Parathyroid adenoma (tissue), 2 donors: ENCODE measurements at regions not wholly inside any gene's neighbourhood (a gene's known extent, or its start where the extent isn't known, plus 50 kb on each side); places are given as distances from the start of the nearest gene placed in this dataset.

Source experiments
- H2AFZ ChIP-seq: fragments of 300-600 bp; sonication (generic); one replicate; pipeline ENCODE4 v1.7.0; 2017; ENCODE audit warnings: antibody characterized with exemption, mild to moderate bottlenecking
- H3K27ac ChIP-seq: fragments of 300-600 bp; sonication (generic); one replicate; pipeline ENCODE4 v1.7.0; 2017
- H3K27me3 ChIP-seq: fragments of 300-600 bp; sonication (generic); one replicate; pipeline ENCODE4 v1.7.0; 2017; ENCODE audit warnings: low read length; ENCODE audit not compliant: control insufficient read depth, insufficient read depth
- H3K36me3 ChIP-seq: fragments of 300-600 bp; sonication (generic); one replicate; pipeline ENCODE4 v1.7.0; 2017; ENCODE audit warnings: low read length; ENCODE audit not compliant: control insufficient read depth, insufficient read depth
- H3K4me1 ChIP-seq: fragments of 300-600 bp; sonication (generic); one replicate; pipeline ENCODE4 v1.7.0; 2017; ENCODE audit warnings: control low read depth
- H3K4me2 ChIP-seq: fragments of 300-600 bp; sonication (generic); one replicate; pipeline ENCODE4 v1.7.0; 2017; ENCODE audit warnings: low read length
- H3K4me3 ChIP-seq: fragments of 300-600 bp; sonication (generic); one replicate; pipeline ENCODE4 v1.7.0; 2017; ENCODE audit warnings: low read depth, low read length
- H3K79me2 ChIP-seq: fragments of 300-600 bp; sonication (generic); one replicate; pipeline ENCODE4 v1.7.0; 2017; ENCODE audit warnings: control low read depth
- H3K9ac ChIP-seq: fragments of 300-600 bp; sonication (generic); one replicate; pipeline ENCODE4 v1.7.0; 2017; ENCODE audit warnings: mild to moderate bottlenecking
- H3K9me3 ChIP-seq: fragments of 300-600 bp; sonication (generic); one replicate; pipeline ENCODE4 v1.7.0; 2017; ENCODE audit warnings: low read length; ENCODE audit not compliant: control insufficient read depth
- TF ChIP-seq, protein P1 (sequence below): fragments of 300-600 bp; sonication (generic); IDR thresholded peaks from one replicate; pipeline ENCODE4 v1.7.0; 2017; ENCODE audit warnings: antibody characterized with exemption, mild to moderate bottlenecking
- donor health status: primary hyperparathyroidism.

DNA sequence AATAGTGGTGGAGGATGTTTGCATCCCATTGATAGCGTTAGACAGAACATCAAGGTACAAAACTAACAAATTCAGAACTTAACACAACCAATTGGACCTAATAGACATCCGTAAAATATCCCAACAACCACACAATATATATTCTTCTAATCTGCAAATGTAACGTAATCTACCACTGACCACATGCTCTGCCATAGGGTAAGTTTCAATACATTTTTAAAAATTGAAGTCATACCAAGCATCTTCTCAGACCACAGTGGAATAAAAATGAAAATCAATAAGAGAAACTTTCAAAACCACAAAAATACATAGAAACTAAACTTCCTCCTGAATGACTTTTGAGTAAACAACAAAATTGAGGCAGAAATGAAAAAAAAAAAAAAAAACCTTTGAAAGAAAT, 1087.5 kb downstream of the KCNT2 start:
- Histone ChIP-seq H3K36me3 (no peaks in the 10 kb centered on the region), H3K9ac (no peak overlapping the region), H3K9me3 (no peaks in the 10 kb centered on the region), H3K27me3 (no peaks in the 10 kb centered on the region), H3K4me2 (no peak overlapping the region), H3K4me3 (no peak overlapping the region), H3K79me2 (no peaks in the 10 kb centered on the region), H2AFZ (no peak overlapping the region), H3K4me1 (no peaks in the 10 kb centered on the region), H3K27ac (no peak overlapping the region)
- TF ChIP-seq, protein P1, sequence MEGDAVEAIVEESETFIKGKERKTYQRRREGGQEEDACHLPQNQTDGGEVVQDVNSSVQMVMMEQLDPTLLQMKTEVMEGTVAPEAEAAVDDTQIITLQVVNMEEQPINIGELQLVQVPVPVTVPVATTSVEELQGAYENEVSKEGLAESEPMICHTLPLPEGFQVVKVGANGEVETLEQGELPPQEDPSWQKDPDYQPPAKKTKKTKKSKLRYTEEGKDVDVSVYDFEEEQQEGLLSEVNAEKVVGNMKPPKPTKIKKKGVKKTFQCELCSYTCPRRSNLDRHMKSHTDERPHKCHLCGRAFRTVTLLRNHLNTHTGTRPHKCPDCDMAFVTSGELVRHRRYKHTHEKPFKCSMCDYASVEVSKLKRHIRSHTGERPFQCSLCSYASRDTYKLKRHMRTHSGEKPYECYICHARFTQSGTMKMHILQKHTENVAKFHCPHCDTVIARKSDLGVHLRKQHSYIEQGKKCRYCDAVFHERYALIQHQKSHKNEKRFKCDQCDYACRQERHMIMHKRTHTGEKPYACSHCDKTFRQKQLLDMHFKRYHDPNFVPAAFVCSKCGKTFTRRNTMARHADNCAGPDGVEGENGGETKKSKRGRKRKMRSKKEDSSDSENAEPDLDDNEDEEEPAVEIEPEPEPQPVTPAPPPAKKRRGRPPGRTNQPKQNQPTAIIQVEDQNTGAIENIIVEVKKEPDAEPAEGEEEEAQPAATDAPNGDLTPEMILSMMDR = no peak

DNA sequence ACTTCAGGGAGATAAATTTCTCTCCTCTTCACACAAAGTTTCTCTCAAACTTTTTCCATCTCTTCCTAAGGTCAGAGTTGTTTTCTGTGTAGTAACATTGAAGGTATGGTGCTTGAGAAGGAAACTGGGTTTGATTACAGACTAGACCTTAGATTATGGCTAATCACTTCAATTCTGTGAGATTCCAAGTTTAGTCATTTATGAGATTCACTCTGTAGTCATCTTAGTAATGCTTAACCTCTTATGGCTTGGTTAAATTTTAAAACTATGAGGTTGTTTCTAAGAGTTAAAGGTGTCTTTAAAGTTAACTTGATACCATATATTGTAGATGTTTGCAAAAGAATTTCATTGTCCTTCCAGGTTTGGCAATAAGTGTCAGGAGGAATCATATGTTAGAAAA, 1092.2 kb downstream of the KCNT2 start:
- no peaks in the 10 kb centered on the region for H3K9me3 ChIP-seq
- H3K27ac ChIP-seq = no peak overlapping the region
- no peaks in the 10 kb centered on the region for H3K27me3 ChIP-seq
- H3K36me3 ChIP-seq = no peaks in the 10 kb centered on the region
- TF ChIP-seq, protein P1 = no peak
- H3K79me2 ChIP-seq = no peaks in the 10 kb centered on the region
- no peaks in the 10 kb centered on the region for H3K4me1 ChIP-seq
- H3K4me3 ChIP-seq = no peak overlapping the region
- H2AFZ ChIP-seq = no peak overlapping the region
- no peak overlapping the region for H3K9ac ChIP-seq
- no peak overlapping the region for H3K4me2 ChIP-seq

DNA sequence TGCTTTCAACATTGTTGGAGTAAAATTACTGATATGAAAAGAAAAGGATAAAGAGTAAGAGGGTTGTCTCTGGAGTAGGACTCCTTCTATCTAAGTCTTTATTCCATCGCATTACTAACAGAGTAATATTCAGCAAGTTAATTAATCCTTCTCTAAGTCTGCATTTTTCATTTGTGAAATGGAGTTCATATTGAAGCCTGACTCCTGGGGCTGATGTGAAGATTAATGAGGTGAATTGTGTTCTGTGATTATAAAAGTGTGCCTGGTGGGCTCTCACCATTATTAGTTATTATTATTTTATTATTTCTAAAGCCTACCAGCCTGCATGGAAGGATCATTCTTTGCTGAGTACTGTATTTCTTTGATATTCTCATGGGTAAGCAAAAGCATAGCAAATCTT, 1096.7 kb downstream of the KCNT2 start:
- Histone ChIP-seq H3K79me2 (no peaks in the 10 kb centered on the region), H3K9ac (no peak overlapping the region), H3K27ac (no peak overlapping the region), H3K9me3 (no peaks in the 10 kb centered on the region), H3K4me1 (no peaks in the 10 kb centered on the region), H3K4me3 (no peak overlapping the region), H2AFZ (no peak overlapping the region), H3K4me2 (no peak overlapping the region), H3K27me3 (no peaks in the 10 kb centered on the region), H3K36me3 (no peaks in the 10 kb centered on the region)
- TF ChIP-seq, protein P1 = no peak

DNA sequence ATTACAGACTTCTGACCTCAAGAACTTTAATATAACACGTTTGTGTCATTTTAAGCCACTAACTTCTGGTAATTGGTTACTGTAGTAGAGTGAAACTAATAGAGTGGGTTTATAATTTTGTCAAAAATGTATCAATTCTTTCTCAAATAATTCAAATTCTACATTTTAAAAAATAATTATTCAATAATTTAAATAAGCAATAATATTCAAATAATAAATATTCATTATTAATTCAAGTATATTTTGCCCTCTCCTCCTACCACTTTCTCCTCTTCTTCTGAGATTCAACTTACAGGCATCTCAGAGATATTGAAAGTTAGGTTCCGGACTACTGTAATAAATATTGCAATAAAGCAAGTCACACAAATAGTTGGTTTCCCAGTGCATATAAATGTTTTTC, 1107.1 kb downstream of the KCNT2 start:
- no peaks in the 10 kb centered on the region for H3K27me3 ChIP-seq
- H2AFZ ChIP-seq = no peak overlapping the region
- H3K4me1 ChIP-seq = no peaks in the 10 kb centered on the region
- no peaks in the 10 kb centered on the region for H3K36me3 ChIP-seq
- H3K9ac ChIP-seq = no peak overlapping the region
- H3K4me2 ChIP-seq = no peak overlapping the region
- no peaks in the 10 kb centered on the region for H3K9me3 ChIP-seq
- TF ChIP-seq, protein P1 = no peak
- no peak overlapping the region for H3K4me3 ChIP-seq
- H3K79me2 ChIP-seq = no peaks in the 10 kb centered on the region
- H3K27ac ChIP-seq = no peak overlapping the region

DNA sequence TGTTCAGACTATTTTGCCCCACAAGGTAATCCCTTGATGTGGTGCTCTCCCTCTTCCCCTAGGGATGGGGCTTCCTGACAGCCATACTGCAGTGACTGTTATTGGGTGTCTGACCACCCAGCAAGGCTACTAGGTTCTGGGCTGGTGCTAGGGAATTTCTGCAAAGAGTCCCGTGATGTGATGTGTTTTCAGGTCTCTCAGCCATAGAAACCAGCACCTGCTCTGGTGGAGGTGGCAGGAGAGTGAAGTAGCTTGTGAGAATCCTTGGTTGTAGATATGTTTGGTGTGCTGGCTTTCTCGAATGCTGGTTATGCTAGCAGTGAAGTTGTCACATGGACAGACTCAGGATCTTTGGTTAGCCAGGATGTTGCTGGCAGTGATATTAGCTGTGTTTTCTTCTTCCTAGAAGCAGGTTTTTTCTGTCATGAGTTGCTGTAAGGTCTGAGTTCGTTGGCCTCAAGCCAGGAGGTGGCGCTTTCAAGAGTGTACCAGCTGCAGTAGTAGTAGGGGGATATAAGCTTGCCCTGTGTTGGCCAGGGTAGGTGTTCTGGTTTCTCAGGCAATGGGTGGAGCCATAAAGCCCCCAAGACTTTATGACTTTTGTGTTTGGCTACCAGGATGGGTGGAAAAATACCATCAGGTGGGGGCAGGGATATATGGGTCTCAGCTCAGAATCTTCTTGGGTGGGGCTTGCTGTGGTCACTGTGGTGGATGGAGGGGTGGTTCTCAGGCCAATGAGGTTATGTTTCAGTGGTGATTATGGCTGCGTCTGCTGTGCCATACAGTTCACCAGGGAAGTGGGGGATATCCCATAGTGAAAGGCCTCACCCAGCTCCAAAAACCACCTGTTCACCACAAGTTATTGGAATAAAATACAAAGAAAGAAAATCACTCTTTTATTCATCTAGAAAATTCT, 1112.3 kb downstream of the KCNT2 start:
- no peaks in the 10 kb centered on the region for H3K9me3 ChIP-seq
- no peak overlapping the region for H3K4me3 ChIP-seq
- H3K9ac ChIP-seq = no peak overlapping the region
- no peaks in the 10 kb centered on the region for H3K36me3 ChIP-seq
- no peak overlapping the region for H2AFZ ChIP-seq
- H3K27me3 ChIP-seq = no peaks in the 10 kb centered on the region
- H3K4me2 ChIP-seq = no peak overlapping the region
- no peaks in the 10 kb centered on the region for H3K79me2 ChIP-seq
- no peak overlapping the region for H3K27ac ChIP-seq
- TF ChIP-seq, protein P1 = no peak
- no peaks in the 10 kb centered on the region for H3K4me1 ChIP-seq
